Esophagus muscularis mucosa (tissue), 4 donors: ENCODE measurements at regions not wholly inside any gene's neighbourhood (a gene's known extent, or its start where the extent isn't known, plus 50 kb on each side); places are given as distances from the start of the nearest gene placed in this dataset.

Experiments used
- DNase-seq: peaks from one replicate; pipeline ENCODE4 v3.0.0-alpha.2; 2017; ENCODE audit errors: extremely low spot score
- H3K27ac ChIP-seq, 4 donors: fragments of 200-600 bp; sonication (generic); replicated peaks in 1 of 4; 1 replicate in 3 of 4; 2 replicates in 1 of 4; pipeline ENCODE4 v1.5.1; 2016 to 2019; ENCODE audit warnings: mild to moderate bottlenecking in 1 of 4
- H3K27me3 ChIP-seq, 4 donors: fragments of 200-600 bp; sonication (generic); one replicate each; pipeline versions ENCODE4 v1.5.1 to v1.6.0; 2016 to 2019
- H3K36me3 ChIP-seq, 4 donors: fragments of 200-600 bp; sonication (generic); one replicate each; pipeline ENCODE4 v1.5.1; 2016 to 2019
- H3K4me1 ChIP-seq, 4 donors: fragments of 200-600 bp; sonication (generic); one replicate each; pipeline ENCODE4 v1.5.1; 2016 to 2019
- H3K4me3 ChIP-seq, 4 donors: fragments of 200-600 bp; sonication (generic); 1 replicate in 2 of 4; 2 replicates in 2 of 4; pipeline ENCODE4 v1.5.1; 2016 to 2019; ENCODE audit warnings: mild to moderate bottlenecking in 4 of 4, moderate library complexity in 1 of 4
- H3K9me3 ChIP-seq, 4 donors: fragments of 200-600 bp; sonication (generic); 1 replicate in 3 of 4; 2 replicates in 1 of 4; pipeline ENCODE4 v1.5.1; 2016 to 2019
- EP300 ChIP-seq: sonication (generic); formaldehyde crosslinking; IDR thresholded peaks from one replicate; pipeline ENCODE4 v1.6.1; 2017; ENCODE audit warnings: antibody characterized with exemption
- POLR2A ChIP-seq: fragments of 450-650 bp; IDR thresholded peaks from one replicate; pipeline ENCODE4 v1.6.1; 2017; ENCODE audit warnings: antibody characterized with exemption, moderate library complexity, mild to moderate bottlenecking, low read depth
- POLR2AphosphoS5 ChIP-seq, 2 donors: sonication (generic); formaldehyde crosslinking; IDR thresholded peaks; one replicate each; pipeline ENCODE4 v1.6.1; 2017; ENCODE audit warnings: antibody characterized with exemption in 2 of 2
- WGBS: methylation state at CpG from one replicate; pipeline ENCODE4 v1.1.5; 2018; 5-methylcytosine and 5-hydroxymethylcytosine counted together
- intact Hi-C: fragments of 100-400 bp; cut with DNase I; formaldehyde crosslinking; loops from one replicate; pipeline ENCODE4 v1.15.1; 2023
- TF ChIP-seq, protein P1 (sequence below), 3 experiments: fragments of 200-600 bp in 2 of 3; fragments of 450-650 bp in 1 of 3; sonication (generic) in 2 of 3; IDR thresholded peaks; one replicate each; pipeline ENCODE4 v1.5.1; 2017 to 2019; ENCODE audit warnings: antibody characterized with exemption in 3 of 3, mild to moderate bottlenecking in 2 of 3, moderate library complexity in 1 of 3

DNA sequence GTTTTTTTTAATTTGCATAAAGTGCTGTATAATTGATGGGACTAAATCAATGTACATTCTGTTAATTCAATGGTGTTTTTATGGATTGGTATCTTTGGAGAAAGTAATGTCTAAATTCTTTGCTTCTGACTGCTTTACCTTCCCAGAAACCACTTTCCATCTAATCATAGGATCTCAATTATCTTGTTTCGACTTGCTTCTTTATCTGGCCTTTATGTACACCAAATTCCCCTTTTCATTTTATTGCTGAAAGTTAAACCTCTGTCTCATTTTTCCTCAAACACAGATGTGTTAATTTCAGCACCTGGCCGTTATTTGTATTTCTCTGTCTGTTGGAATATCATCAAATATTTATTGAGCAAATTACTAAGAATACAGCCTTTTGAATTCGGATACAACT lies 287.3 kb upstream of the GBE1 start:
- H3K27me3 ChIP-seq, result no peaks in the 10 kb centered on the region
- intact Hi-C loops, result no loop called here
- no peak overlapping the region for H3K4me3 ChIP-seq
- 78% methylated on average over 3 of the region's 3 CpGs for WGBS
- H3K27ac ChIP-seq, result no peak overlapping the region
- H3K36me3 ChIP-seq, result no peaks in the 10 kb centered on the region
- no peaks in the 10 kb centered on the region for H3K9me3 ChIP-seq
- no peak for DNase-seq
- H3K4me1 ChIP-seq, result no peaks in the 10 kb centered on the region
- TF ChIP-seq POLR2AphosphoS5 (IDR thresholded peaks at IDR 0.05), result no peak

DNA sequence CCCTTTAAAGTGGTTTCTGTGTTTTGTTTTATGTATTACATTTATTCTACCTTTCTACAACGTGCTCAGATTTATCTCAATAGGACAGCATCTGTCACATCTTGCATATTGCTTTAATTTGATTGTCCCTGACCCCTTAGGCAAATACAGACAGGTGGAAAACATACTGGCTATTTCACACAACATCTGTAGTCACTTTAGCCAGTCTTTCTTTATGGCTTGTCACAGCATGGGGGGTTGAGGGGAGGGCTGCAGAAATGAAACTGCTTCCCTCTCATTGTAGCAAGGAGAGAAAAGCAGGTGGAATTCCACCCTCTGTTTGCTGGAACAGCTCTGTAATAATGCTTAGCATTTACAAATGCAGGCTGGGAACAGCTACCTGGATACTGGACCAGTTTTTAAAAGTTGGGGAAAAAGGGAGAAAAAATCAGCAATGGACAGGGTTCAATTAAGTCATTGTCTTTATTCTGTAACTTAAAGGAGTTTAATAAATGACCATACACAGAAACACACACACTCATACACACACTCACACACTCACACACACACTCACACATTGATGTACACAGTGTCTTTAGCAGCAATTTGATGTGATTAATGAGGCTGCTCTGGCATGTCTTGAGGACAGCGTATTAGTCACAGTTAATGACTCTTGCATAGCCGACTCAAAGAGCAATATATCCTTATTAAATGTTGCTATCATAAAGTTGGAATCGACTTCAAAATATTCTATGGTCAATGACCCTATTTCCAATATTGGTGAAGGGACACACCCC lies 283.7 kb upstream of the GBE1 start:
- Histone ChIP-seq H3K36me3 (no peaks in the 10 kb centered on the region), H3K4me1 (no peaks in the 10 kb centered on the region), H3K27ac (no peak overlapping the region), H3K9me3 (no peaks in the 10 kb centered on the region), H3K27me3 (no peaks in the 10 kb centered on the region), H3K4me3 (no peak overlapping the region)
- intact Hi-C loops, result no loop called here
- DNase-seq, result no peak
- WGBS, result 40% methylated on average over 4 of the region's 4 CpGs
- no peak for TF ChIP-seq EP300
- TF ChIP-seq POLR2A, result no peak
- no peak for TF ChIP-seq POLR2AphosphoS5 (IDR thresholded peaks at IDR 0.05)
- TF ChIP-seq, protein P1, sequence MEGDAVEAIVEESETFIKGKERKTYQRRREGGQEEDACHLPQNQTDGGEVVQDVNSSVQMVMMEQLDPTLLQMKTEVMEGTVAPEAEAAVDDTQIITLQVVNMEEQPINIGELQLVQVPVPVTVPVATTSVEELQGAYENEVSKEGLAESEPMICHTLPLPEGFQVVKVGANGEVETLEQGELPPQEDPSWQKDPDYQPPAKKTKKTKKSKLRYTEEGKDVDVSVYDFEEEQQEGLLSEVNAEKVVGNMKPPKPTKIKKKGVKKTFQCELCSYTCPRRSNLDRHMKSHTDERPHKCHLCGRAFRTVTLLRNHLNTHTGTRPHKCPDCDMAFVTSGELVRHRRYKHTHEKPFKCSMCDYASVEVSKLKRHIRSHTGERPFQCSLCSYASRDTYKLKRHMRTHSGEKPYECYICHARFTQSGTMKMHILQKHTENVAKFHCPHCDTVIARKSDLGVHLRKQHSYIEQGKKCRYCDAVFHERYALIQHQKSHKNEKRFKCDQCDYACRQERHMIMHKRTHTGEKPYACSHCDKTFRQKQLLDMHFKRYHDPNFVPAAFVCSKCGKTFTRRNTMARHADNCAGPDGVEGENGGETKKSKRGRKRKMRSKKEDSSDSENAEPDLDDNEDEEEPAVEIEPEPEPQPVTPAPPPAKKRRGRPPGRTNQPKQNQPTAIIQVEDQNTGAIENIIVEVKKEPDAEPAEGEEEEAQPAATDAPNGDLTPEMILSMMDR (IDR thresholded peaks at IDR 0.05), result no peak

DNA sequence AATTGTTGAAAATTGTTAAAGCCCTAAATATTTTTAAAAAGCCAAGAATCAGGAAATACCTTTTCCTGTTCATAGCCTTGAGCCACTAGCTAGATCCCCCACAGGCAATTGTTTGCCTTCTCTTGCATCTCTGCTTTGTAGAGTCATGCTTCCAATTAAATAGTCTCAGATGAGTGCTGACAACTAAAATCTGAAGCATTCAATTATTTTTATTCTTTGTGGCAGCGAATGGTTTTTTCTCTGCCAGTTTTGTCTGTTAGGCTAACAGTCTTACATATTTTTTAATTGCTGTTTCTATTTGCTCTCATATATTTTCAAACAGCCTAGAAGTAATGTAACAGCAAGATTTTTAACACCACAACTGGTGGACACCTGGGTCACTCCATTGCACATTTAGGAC lies 277.1 kb upstream of the GBE1 start:
- intact Hi-C loops, result no loop called here
- WGBS, result 74% methylated on average over 1 of the region's 1 CpG
- DNase-seq, result no peak
- TF ChIP-seq POLR2A (no peak), EP300 (no peak), POLR2AphosphoS5 (IDR thresholded peaks at IDR 0.05) (no peak)
- TF ChIP-seq, protein P1 (IDR thresholded peaks at IDR 0.05), result no peak
- no peaks in the 10 kb centered on the region for H3K4me1 ChIP-seq
- H3K36me3 ChIP-seq, result no peaks in the 10 kb centered on the region
- H3K27ac ChIP-seq, result no peak overlapping the region
- H3K27me3 ChIP-seq, result no peaks in the 10 kb centered on the region
- H3K9me3 ChIP-seq, result no peaks in the 10 kb centered on the region
- no peak overlapping the region for H3K4me3 ChIP-seq

DNA sequence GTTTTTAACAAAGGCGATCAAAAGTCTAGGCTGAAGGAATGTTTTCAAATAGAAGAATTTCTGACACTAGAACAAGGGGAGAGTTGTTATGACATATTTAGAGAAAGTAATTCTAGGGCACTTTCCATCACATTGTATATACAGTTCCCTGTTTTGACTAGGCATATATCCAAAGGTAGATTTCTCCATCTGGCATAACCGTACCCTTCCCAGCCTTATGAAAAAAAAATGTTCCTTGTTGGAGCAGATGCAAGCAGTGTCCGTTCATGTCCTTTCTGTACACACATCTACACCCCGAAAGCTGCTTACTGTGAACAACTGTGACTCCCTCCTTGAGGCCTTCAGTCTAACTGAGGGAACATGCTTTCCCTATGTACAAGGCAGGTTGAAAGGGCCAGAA lies 271.7 kb upstream of the GBE1 start:
- DNase-seq, result no peak
- Histone ChIP-seq H3K4me3 (no peak overlapping the region), H3K36me3 (no peaks in the 10 kb centered on the region), H3K27me3 (no peaks in the 10 kb centered on the region), H3K4me1 (peaks cover 0 to 5% (median 0%) of the 10 kb centered on the region in 4 donors), H3K9me3 (no peaks in the 10 kb centered on the region), H3K27ac (no peak overlapping the region)
- TF ChIP-seq POLR2A (no peak), POLR2AphosphoS5 (IDR thresholded peaks at IDR 0.05) (no peak), EP300 (no peak)
- TF ChIP-seq, protein P1 (IDR thresholded peaks at IDR 0.05), result no peak
- intact Hi-C loops, result no loop called here
- 60% methylated on average over 4 of the region's 4 CpGs for WGBS

DNA sequence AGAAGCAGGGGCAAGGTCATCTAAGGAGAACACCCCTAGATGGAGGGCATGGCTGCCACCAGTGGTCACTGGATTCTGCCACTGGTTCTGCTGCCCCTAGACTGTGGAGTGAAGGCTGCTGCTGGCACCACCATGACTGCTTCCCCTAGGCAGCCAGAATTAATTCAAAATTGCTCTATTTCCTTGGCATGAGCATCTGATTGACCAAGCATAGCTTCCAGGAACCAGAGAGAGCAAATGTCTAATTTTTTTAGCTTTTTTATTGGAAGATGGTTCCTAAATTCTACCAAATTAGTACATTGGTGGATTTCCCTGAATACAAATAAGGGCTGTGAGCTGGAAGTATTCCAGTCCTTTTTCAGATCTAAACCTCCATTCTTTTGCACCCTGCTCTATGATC lies 270.2 kb upstream of the GBE1 start:
- no peaks in the 10 kb centered on the region for H3K27me3 ChIP-seq
- H3K27ac ChIP-seq, result no peak overlapping the region
- TF ChIP-seq POLR2AphosphoS5 (IDR thresholded peaks at IDR 0.05), result no peak
- TF ChIP-seq EP300, result no peak
- TF ChIP-seq, protein P1 (IDR thresholded peaks at IDR 0.05), result no peak
- TF ChIP-seq POLR2A, result no peak
- intact Hi-C loops, result no loop called here
- no peak overlapping the region for H3K4me3 ChIP-seq
- H3K36me3 ChIP-seq, result no peaks in the 10 kb centered on the region
- peaks cover 0 to 5% (median 0%) of the 10 kb centered on the region in 4 donors for H3K4me1 ChIP-seq
- H3K9me3 ChIP-seq, result no peaks in the 10 kb centered on the region
- DNase-seq, result no peak
